ENCODE measurements at regions not wholly inside any gene's neighbourhood (a gene's known extent, or its start where the extent isn't known, plus 50 kb on each side); places are given as distances from the start of the nearest gene placed in this dataset.

DNA sequence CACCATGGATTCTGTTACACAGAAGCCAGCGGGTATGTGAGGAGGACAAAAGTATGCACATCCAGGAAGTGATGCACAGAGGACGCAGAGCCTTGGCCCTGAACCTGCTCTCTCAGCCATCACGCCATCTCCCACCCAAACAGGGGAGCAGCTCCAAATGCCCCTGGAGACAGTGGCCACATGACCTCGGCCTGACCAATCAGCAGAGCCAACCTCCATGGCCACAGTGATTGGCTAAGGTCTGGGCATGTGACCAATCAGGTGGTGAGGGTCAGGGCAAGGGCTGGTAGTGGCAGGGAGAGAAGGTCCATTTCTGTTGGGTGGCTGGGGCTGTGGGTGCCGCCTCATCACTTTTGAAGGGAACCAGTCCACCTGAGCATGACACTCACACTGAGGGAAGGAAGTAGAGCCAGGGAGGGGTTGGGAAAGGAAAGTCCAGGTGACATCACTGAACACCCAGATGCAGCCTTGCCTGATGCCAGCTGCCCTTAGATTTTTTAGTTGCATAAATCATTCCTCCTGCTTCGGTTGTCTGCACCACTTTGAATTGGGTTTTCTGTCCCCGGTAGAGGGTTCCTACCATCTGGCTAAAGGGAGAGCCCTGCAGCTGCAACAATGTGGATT lies 70.3 kb upstream of the IQSEC1 start:
- TF ChIP-seq, protein P1, sequence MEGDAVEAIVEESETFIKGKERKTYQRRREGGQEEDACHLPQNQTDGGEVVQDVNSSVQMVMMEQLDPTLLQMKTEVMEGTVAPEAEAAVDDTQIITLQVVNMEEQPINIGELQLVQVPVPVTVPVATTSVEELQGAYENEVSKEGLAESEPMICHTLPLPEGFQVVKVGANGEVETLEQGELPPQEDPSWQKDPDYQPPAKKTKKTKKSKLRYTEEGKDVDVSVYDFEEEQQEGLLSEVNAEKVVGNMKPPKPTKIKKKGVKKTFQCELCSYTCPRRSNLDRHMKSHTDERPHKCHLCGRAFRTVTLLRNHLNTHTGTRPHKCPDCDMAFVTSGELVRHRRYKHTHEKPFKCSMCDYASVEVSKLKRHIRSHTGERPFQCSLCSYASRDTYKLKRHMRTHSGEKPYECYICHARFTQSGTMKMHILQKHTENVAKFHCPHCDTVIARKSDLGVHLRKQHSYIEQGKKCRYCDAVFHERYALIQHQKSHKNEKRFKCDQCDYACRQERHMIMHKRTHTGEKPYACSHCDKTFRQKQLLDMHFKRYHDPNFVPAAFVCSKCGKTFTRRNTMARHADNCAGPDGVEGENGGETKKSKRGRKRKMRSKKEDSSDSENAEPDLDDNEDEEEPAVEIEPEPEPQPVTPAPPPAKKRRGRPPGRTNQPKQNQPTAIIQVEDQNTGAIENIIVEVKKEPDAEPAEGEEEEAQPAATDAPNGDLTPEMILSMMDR (IDR thresholded peaks at IDR 0.05) = no peak
- TF ChIP-seq POLR2A (IDR thresholded peaks at IDR 0.05) = no peak

All from testis (tissue), 2 donors.